ENCODE measurements at regions not wholly inside any gene's neighbourhood (a gene's known extent, or its start where the extent isn't known, plus 50 kb on each side); places are given as distances from the start of the nearest gene placed in this dataset.

- TF ChIP-seq FOXM1 (IDR thresholded peaks at IDR 0.05; ENCODE audit: borderline replicate concordance, low read depth), result no peak
- TF ChIP-seq YY1 (IDR thresholded peaks at IDR 0.05; ENCODE audit: low read depth), result no peak
- no peak for TF ChIP-seq TAF1 (IDR thresholded peaks at IDR 0.05; ENCODE audit: low read depth)
- TF ChIP-seq EP300 (IDR thresholded peaks at IDR 0.05; ENCODE audit: borderline replicate concordance), result no peak
- TF ChIP-seq RAD21 (IDR thresholded peaks at IDR 0.05; ENCODE audit: low read depth), result no peak
- no peak for TF ChIP-seq NFIC (IDR thresholded peaks at IDR 0.05)
- TF ChIP-seq REST (IDR thresholded peaks at IDR 0.05; ENCODE audit: low read depth), result no peak
- no peak for TF ChIP-seq USF1 (IDR thresholded peaks at IDR 0.05)
Observed at GRCh38 chr13:74305876-74306275, 171.7 kb upstream of the KLF12 start.

Data from Ishikawa (cell line).